Calu3 (cell line): ENCODE measurements at regions not wholly inside any gene's neighbourhood (a gene's known extent, or its start where the extent isn't known, plus 50 kb on each side); places are given as distances from the start of the nearest gene placed in this dataset.

Experiments used
- BruUV-seq: library from RNA; stranded (reverse); fragments of 400-500 nt; replicated peaks from 2 replicates; lab custom pipeline; 2021; lab: Mats Ljungman, UMichigan
- CTCF ChIA-PET: fragments of 300-600 bp; sonication (Branson Sonifier 250); formaldehyde crosslinking; loops from one replicate; lab custom pipeline; 2022; ENCODE audit warnings: antibody characterized with exemption; lab: Charles Lee
- DNase-seq: peaks from one replicate; pipeline ENCODE4 v3.0.0; 2022
- H3K27ac Mint-ChIP-seq: one replicate; pipeline ENCODE4 v1.8.0; 2022; ENCODE audit warnings: mixed read lengths; ENCODE audit not compliant: unreplicated experiment
- H3K27me3 Mint-ChIP-seq: one replicate; pipeline ENCODE4 v1.8.0; 2022; ENCODE audit warnings: mixed read lengths; ENCODE audit not compliant: unreplicated experiment
- H3K36me3 Mint-ChIP-seq: one replicate; pipeline ENCODE4 v1.8.0; 2022; ENCODE audit warnings: mild to moderate bottlenecking, moderate library complexity, mixed read lengths; ENCODE audit not compliant: insufficient read depth, unreplicated experiment
- H3K4me1 Mint-ChIP-seq: one replicate; pipeline ENCODE4 v1.8.0; 2022; ENCODE audit warnings: mild to moderate bottlenecking, low read depth, mixed read lengths; ENCODE audit not compliant: unreplicated experiment
- H3K4me3 Mint-ChIP-seq: one replicate; pipeline ENCODE4 v1.8.0; 2022; ENCODE audit warnings: mild to moderate bottlenecking, low read depth, moderate library complexity, mixed read lengths; ENCODE audit not compliant: unreplicated experiment
- H3K9me3 Mint-ChIP-seq: one replicate; pipeline ENCODE4 v1.8.0; 2022; ENCODE audit warnings: low read depth, mixed read lengths; ENCODE audit not compliant: unreplicated experiment
- intact Hi-C: fragments of 100-400 bp; cut with micrococcal nuclease; formaldehyde crosslinking; loops from one replicate; pipeline ENCODE4 v1.10.0; 2022; ENCODE audit not compliant: unreplicated experiment
- TF ChIP-seq, protein P1 (sequence below): fragments of 200-600 bp; IDR thresholded peaks from one replicate; pipeline ENCODE4 v1.8.0; 2022; ENCODE audit warnings: antibody characterized with exemption; ENCODE audit not compliant: unreplicated experiment

DNA sequence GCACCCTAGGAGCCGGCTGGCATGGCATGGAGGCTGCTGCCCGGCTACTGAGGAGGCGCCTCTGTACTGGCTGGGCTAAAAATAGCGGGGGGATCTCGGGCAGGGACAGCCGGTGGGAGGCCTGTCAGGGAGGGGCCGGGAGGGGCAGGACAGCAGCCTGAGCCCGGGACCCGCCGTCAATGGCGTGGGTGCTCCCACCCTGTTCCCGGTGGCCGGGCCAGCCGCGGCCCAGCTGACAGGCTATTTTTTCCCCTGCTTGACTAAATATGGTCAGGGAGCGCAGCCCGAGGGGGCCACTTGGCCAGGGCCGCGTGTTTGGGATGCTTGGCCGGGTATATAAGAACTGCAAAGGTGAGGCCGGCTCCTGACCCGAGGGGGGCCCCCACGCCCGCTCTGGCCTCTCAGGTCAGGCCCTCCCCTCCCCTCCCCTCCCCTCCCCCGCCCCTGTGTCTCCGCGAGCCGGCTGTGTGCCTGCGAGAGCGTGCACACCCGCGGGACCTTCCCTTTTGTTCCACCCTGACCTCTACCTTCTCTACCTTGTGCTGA lies 74.4 kb upstream of the GATA5 start:
- H3K27ac Mint-ChIP-seq, result no peak overlapping the region
- no peak overlapping the region for H3K4me3 Mint-ChIP-seq
- BruUV-seq, result no TSS peak
- H3K4me1 Mint-ChIP-seq, result no peaks in the 10 kb centered on the region
- intact Hi-C loops, result no loop called here
- H3K9me3 Mint-ChIP-seq, result no peaks in the 10 kb centered on the region
- no peaks in the 10 kb centered on the region for H3K36me3 Mint-ChIP-seq
- H3K27me3 Mint-ChIP-seq, result peaks cover 93% of the 10 kb centered on the region
- DNase-seq, result no peak
- CTCF ChIA-PET, result interaction anchor here (0.8 to 1.4 kb wide), 2 partner anchors 10 to 14 kb away, joined by 3 to 4 read pairs; no protein-coding TSS in a partner anchor
- TF ChIP-seq, protein P1, sequence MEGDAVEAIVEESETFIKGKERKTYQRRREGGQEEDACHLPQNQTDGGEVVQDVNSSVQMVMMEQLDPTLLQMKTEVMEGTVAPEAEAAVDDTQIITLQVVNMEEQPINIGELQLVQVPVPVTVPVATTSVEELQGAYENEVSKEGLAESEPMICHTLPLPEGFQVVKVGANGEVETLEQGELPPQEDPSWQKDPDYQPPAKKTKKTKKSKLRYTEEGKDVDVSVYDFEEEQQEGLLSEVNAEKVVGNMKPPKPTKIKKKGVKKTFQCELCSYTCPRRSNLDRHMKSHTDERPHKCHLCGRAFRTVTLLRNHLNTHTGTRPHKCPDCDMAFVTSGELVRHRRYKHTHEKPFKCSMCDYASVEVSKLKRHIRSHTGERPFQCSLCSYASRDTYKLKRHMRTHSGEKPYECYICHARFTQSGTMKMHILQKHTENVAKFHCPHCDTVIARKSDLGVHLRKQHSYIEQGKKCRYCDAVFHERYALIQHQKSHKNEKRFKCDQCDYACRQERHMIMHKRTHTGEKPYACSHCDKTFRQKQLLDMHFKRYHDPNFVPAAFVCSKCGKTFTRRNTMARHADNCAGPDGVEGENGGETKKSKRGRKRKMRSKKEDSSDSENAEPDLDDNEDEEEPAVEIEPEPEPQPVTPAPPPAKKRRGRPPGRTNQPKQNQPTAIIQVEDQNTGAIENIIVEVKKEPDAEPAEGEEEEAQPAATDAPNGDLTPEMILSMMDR, result no peak

DNA sequence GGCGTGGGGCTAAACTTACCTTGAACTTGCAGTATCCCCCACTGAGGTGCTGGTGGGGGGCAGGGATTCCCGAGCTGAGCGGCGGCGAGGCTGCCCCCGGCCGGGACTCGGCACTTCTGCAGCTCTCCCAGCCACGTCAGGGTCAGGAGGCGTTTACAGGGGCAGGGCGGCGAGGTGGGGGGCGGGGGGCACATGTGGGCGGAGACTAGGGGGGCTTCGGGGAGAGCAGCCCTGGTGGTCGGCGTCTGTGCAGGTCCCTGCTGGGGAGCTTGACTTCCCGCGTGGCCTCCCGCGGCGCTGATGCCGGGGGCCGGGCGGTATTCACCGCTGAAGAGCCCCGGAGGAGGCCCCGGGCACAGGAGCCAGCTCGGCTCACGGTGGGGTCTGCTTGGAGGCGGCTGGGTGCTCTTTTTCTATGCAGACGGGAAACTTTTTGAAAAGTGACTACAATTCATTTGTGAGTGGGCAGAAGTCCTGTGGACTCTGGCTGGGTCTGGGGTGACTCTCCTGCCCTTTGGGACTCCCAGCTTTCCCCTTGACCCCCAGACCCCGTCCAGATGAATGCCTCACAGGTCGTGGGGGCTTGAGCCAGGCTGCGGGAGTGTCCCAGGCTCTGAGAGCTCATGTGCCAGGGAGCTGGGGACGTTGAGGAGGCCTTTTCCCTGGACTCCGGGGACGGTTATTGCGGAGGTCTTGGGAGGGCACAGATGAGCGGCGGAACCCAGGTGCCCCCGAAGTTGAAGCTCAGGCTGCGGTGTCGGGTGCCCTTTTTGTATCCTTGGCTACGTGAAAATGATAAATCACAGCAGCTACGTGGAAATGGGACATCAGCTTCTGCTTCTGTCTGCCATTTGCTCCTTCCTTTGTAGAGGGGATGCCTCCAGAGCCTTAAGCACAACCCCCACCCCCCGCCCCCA lies 75.9 kb upstream of the GATA5 start:
- no peak for DNase-seq
- TF ChIP-seq, protein P1, result no peak
- H3K9me3 Mint-ChIP-seq, result no peaks in the 10 kb centered on the region
- H3K4me1 Mint-ChIP-seq, result peaks cover 6% of the 10 kb centered on the region
- H3K27ac Mint-ChIP-seq, result no peak overlapping the region
- no peak overlapping the region for H3K4me3 Mint-ChIP-seq
- no TSS peak for BruUV-seq
- intact Hi-C loops, result no loop called here
- CTCF ChIA-PET, result interaction anchor here (0.6 kb wide), 1 partner anchor 21 kb away, joined by 4 read pairs; no protein-coding TSS in a partner anchor
- H3K36me3 Mint-ChIP-seq, result no peaks in the 10 kb centered on the region
- H3K27me3 Mint-ChIP-seq, result peaks cover 100% of the 10 kb centered on the region

DNA sequence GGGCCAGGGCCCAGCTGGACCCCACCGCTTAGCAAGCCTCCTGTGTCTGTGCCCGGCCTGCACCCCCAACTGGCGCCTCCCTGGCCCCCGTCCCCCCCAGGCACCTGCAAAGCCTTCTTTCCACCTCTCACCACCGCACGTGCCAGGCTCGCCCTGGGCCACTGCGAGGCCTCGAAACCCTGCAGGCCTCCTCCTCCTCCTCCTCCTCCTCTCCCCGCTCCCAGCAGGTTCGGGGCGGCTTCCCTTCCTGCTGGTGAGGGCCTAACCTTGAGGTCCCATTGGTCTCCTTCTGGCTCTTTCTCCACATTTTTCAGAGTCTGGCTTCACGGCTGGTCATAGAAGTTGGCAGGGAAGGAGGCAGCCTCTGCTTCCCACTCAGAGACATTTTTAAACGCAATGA lies 76.8 kb upstream of the GATA5 start:
- intact Hi-C loops, result no loop called here
- H3K4me3 Mint-ChIP-seq, result no peak overlapping the region
- no TSS peak for BruUV-seq
- CTCF ChIA-PET, result interaction anchor here (0.6 kb wide), 1 partner anchor 22 kb away, joined by 4 read pairs; no protein-coding TSS in a partner anchor
- no peak for DNase-seq
- no peak overlapping the region for H3K27ac Mint-ChIP-seq
- H3K9me3 Mint-ChIP-seq, result no peaks in the 10 kb centered on the region
- H3K27me3 Mint-ChIP-seq, result peaks cover 100% of the 10 kb centered on the region
- TF ChIP-seq, protein P1, result no peak
- peaks cover 6% of the 10 kb centered on the region for H3K4me1 Mint-ChIP-seq
- H3K36me3 Mint-ChIP-seq, result no peaks in the 10 kb centered on the region

DNA sequence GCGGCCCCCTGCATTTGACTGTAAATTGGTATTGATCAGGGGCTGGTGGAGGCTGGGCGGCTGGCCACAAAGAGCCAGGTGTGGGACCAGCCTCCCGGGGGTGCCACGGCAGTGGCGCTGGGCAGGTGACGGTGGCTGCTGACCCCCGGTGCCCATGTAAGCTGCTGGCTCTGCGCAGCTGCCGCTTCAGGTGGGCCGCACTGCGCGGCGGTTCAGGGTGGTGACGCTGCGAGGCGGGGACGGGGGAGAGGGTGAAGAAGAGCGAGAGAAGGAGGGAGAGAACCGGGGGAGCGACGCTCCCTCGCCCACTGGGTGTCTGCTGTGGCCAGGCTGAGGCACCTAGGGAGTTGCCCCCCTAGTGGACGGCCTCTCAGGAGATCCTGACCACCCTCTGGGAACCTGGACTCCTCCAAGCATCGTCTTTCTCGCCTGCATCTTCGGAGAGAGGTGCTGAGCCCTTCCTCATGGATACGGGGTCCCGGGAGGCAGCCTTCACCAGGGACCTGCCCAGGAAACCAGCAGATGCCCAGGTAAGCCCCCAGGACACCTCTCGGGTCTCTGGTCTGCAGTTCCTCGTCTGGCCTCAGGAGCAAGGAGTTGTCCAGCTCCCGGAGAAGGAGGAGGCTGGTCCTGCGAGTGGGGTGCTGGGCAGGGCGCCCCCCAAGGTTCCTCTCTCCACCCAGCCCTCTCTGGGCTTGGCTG lies 77.5 kb upstream of the GATA5 start:
- Mint-ChIP-seq H3K4me3 (no peak overlapping the region), H3K36me3 (no peaks in the 10 kb centered on the region), H3K27me3 (peaks cover 100% of the 10 kb centered on the region), H3K4me1 (peaks cover 6% of the 10 kb centered on the region), H3K27ac (no peak overlapping the region), H3K9me3 (no peaks in the 10 kb centered on the region)
- intact Hi-C loops, result no loop called here
- DNase-seq, result no peak
- CTCF ChIA-PET, result interaction anchor here (0.5 kb wide), 1 partner anchor 115 kb away, joined by 3 read pairs; no protein-coding TSS in a partner anchor
- BruUV-seq, result no TSS peak
- TF ChIP-seq, protein P1, result peak; percentile 13
